K562 (cell line): ENCODE measurements at regions not wholly inside any gene's neighbourhood (a gene's known extent, or its start where the extent isn't known, plus 50 kb on each side); places are given as distances from the start of the nearest gene placed in this dataset.

Source experiments
- BRD9 ChIP-seq: fragments of 450-650 bp; IDR thresholded peaks from 2 replicates; pipeline ENCODE4 v1.6.1; 2018; ENCODE audit warnings: low read depth; ENCODE audit not compliant: partially characterized antibody
- DIDO1 ChIP-seq: fragments of 450-650 bp; IDR thresholded peaks from 2 replicates; pipeline ENCODE4 v1.6.1; 2016; ENCODE audit warnings: low read depth, missing biosample characterization, missing genetic modification characterization
- HSF4 ChIP-seq: fragments of 250-450 bp; sonication (Bioruptor Pico); IDR thresholded peaks from 2 replicates; pipeline ENCODE4 v2.1.2; 2022; ENCODE audit warnings: mild to moderate bottlenecking, moderate library complexity, borderline replicate concordance
- MTA3 ChIP-seq: fragments of 450-650 bp; formaldehyde crosslinking; IDR thresholded peaks from 2 replicates; pipeline ENCODE4 v1.6.1; 2017; ENCODE audit warnings: mild to moderate bottlenecking, borderline replicate concordance
- ZNF561 ChIP-seq: fragments of 450-650 bp; formaldehyde crosslinking; conservative IDR thresholded peaks from 2 replicates; pipeline ENCODE4 v1.4.0; 2020; ENCODE audit warnings: mild to moderate bottlenecking, moderate library complexity
- TF ChIP-seq, protein P1 (sequence below): sonication (generic); formaldehyde crosslinking; IDR thresholded peaks from 2 replicates; pipeline ENCODE4 v1.8.0; 2023; ENCODE audit warnings: missing genetic modification reagents, mild to moderate bottlenecking, borderline replicate concordance
- TF ChIP-seq, protein P2 (sequence below): fragments of 250-450 bp; sonication (Bioruptor Pico); IDR thresholded peaks from 2 replicates; pipeline ENCODE4 v1.8.0; 2021; ENCODE audit warnings: moderate library complexity, mild to moderate bottlenecking, inconsistent platforms

DNA sequence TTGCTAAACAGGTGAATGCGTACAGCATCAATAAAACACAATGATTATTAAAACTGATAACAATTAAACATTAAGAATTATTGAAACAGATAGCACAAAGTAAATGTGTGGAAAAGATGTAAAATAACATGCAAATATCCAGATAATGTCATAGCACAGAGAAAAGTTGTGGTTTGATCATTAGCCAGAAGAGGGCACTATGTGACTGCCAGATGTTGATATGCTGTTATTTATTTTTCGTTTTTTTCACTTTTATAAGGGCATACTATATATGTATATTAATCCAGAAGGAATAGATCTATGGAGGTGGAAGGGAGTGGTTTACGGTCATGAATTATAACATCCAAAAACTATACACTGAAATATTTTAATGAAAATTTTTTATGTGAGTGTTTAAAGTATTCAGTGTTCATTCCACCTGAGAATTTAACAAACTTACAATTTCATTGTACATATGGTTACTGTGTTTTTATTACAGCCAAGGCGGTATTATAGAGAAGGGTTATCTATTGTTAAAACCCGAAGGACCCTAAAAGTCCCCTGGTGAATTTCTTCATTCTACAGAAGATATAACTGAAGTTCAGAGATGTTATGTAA is 211.9 kb upstream of the UGT8 start (continued):
- TF ChIP-seq, protein P1, sequence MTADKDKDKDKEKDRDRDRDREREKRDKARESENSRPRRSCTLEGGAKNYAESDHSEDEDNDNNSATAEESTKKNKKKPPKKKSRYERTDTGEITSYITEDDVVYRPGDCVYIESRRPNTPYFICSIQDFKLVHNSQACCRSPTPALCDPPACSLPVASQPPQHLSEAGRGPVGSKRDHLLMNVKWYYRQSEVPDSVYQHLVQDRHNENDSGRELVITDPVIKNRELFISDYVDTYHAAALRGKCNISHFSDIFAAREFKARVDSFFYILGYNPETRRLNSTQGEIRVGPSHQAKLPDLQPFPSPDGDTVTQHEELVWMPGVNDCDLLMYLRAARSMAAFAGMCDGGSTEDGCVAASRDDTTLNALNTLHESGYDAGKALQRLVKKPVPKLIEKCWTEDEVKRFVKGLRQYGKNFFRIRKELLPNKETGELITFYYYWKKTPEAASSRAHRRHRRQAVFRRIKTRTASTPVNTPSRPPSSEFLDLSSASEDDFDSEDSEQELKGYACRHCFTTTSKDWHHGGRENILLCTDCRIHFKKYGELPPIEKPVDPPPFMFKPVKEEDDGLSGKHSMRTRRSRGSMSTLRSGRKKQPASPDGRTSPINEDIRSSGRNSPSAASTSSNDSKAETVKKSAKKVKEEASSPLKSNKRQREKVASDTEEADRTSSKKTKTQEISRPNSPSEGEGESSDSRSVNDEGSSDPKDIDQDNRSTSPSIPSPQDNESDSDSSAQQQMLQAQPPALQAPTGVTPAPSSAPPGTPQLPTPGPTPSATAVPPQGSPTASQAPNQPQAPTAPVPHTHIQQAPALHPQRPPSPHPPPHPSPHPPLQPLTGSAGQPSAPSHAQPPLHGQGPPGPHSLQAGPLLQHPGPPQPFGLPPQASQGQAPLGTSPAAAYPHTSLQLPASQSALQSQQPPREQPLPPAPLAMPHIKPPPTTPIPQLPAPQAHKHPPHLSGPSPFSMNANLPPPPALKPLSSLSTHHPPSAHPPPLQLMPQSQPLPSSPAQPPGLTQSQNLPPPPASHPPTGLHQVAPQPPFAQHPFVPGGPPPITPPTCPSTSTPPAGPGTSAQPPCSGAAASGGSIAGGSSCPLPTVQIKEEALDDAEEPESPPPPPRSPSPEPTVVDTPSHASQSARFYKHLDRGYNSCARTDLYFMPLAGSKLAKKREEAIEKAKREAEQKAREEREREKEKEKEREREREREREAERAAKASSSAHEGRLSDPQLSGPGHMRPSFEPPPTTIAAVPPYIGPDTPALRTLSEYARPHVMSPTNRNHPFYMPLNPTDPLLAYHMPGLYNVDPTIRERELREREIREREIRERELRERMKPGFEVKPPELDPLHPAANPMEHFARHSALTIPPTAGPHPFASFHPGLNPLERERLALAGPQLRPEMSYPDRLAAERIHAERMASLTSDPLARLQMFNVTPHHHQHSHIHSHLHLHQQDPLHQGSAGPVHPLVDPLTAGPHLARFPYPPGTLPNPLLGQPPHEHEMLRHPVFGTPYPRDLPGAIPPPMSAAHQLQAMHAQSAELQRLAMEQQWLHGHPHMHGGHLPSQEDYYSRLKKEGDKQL (CRISPR knock-in tag) = no peak
- no peak for TF ChIP-seq BRD9
- TF ChIP-seq, protein P2, sequence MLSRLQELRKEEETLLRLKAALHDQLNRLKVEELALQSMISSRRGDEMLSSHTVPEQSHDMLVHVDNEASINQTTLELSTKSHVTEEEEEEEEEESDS = no peak
- TF ChIP-seq ZNF561 (CRISPR knock-in tag) = no peak
- TF ChIP-seq DIDO1 (tag) = no peak
- no peak for TF ChIP-seq HSF4
- no peak for TF ChIP-seq MTA3
